GM18498 (cell line): ENCODE measurements at regions not wholly inside any gene's neighbourhood (a gene's known extent, or its start where the extent isn't known, plus 50 kb on each side); places are given as distances from the start of the nearest gene placed in this dataset.

Experiments used
- ATAC-seq: cut with Tn5 transposase; IDR thresholded peaks from one replicate; pipeline ENCODE4 v1.9.1; 2021; ENCODE audit warnings: mild to moderate bottlenecking, moderate library complexity; ENCODE audit not compliant: unreplicated experiment

GRCh38 chr12:4108803-4109345, 164.7 kb upstream of the CCND2 start:
- ATAC-seq = no peak

- ATAC-seq = no peak
These were observed 165.5 kb upstream of the CCND2 start for GRCh38 chr12:4107911-4108697.

GRCh38 chr12:4107436-4107878, 166.1 kb upstream of the CCND2 start:
- peak; percentile 85 for ATAC-seq

GRCh38 chr12:4106621-4107020, 166.9 kb upstream of the CCND2 start:
- ATAC-seq = no peak

- no peak for ATAC-seq
These were observed 168.8 kb upstream of the CCND2 start for GRCh38 chr12:4104722-4105244.

GRCh38 chr12:4099276-4099675, 174.3 kb upstream of the CCND2 start:
- no peak for ATAC-seq

GRCh38 chr12:4091016-4091743, 182.4 kb upstream of the CCND2 start:
- no peak for ATAC-seq

GRCh38 chr12:4089956-4090355, 183.6 kb upstream of the CCND2 start:
- ATAC-seq = no peak

GRCh38 chr12:4089121-4089606, 184.4 kb upstream of the CCND2 start:
- no peak for ATAC-seq

- no peak for ATAC-seq
These were observed 185.1 kb upstream of the CCND2 start for GRCh38 chr12:4088451-4088850.

- ATAC-seq = no peak
These were observed 187.1 kb upstream of the CCND2 start for GRCh38 chr12:4086481-4086880.

GRCh38 chr12:4084573-4084972, 189.0 kb upstream of the CCND2 start:
- no peak for ATAC-seq

GRCh38 chr12:4082809-4083403, 190.7 kb upstream of the CCND2 start:
- no peak for ATAC-seq

- no peak for ATAC-seq
These were observed 193.3 kb upstream of the CCND2 start for GRCh38 chr12:4080213-4080612.

- no peak for ATAC-seq
These were observed 199.4 kb upstream of the CCND2 start for GRCh38 chr12:4074129-4074528.

GRCh38 chr12:4069670-4070010, 196.4 kb upstream of the PARP11 start:
- no peak for ATAC-seq

- ATAC-seq = no peak
These were observed 195.9 kb upstream of the PARP11 start for GRCh38 chr12:4068981-4069669.

GRCh38 chr12:4064008-4064407, 190.8 kb upstream of the PARP11 start:
- ATAC-seq = no peak

- ATAC-seq = no peak
These were observed 186.8 kb upstream of the PARP11 start for GRCh38 chr12:4059898-4060568.
